HG03045 (cell line): ENCODE measurements at regions not wholly inside any gene's neighbourhood (a gene's known extent, or its start where the extent isn't known, plus 50 kb on each side); places are given as distances from the start of the nearest gene placed in this dataset.
"Not testable (repeated sequence)": the region's sequence is repeated elsewhere in the genome, so short reads cannot be mapped to it uniquely, and the experiment has no call there.

Experiments
- ATAC-seq: cut with Tn5 transposase; IDR thresholded peaks from one replicate; pipeline ENCODE4 v1.9.1; 2021; ENCODE audit warnings: mild to moderate bottlenecking, moderate library complexity; ENCODE audit not compliant: unreplicated experiment

DNA sequence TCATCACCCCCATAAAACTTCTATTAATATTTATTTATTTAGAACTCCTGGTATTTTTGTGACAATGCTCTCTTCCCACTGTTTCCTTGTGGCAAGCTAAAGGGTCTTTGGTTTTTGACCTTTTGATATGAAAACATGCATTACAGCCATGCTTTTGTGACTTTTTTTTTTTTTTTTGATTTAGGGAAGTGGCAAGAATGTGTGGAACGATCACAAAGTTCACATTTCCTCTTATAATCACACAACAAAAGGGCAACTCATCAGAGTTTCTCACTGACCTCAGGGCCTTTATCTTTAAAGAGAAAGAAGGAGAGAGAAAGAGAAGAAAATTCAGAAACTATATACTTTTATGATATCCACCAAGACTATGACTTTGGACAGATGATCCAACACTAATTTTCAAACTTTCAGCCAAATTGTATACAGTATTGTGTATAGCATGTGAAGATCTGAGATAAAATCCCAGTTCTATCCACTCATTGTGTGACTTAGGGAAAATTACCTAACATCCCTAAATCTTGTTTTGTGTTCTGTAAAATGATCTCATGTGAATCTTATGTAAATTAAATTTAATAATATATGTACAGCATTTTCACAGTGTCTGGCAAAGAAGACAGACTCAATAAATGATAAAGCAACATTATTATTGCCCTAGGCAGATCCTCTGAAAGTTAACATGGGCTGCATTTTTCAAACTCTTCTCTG is 106.8 kb upstream of the MARCKS start:
- ATAC-seq = no peak

GRCh38 chr6:113754291-113754690 is 102.9 kb upstream of the MARCKS start:
- no peak for ATAC-seq

DNA sequence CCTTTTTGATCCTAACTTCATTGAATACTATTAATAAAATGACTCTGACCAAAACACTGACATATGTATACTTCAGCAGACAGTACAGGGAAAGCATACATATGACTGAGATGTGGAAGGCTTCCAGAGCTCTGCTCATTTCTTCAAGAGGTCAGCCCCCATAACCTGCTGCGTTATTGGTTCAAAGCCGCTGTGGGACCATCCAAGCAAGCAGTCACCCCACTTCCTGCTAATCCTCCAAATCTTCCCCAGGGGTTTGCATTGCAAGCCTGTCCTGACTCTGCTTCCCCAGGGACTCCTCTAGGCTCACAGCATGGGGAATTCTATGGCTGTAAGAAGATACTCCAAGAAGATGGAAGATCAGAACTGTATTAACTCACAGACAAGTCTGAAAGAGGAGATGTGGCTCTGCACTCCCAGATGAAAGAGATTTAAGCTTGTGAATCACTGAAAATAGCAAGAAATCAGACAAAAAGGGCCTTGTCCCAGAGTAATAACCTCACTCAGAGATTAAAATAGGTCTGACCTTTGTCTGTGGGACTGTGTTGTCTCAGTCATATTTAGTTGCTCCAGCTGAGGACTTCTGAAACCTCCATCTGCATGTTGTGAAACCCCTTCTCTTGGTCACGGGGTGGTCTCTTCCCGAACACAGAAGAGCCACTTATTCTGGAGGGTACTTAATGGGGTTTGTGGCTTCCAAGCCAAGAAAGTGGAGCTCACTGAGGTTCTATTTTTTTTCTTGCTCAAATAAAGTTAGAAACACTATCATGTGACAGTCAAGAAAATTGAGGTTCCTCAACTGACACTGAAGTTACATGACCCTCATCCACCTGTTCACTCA is 101.5 kb upstream of the MARCKS start:
- peak; percentile 91 for ATAC-seq

DNA sequence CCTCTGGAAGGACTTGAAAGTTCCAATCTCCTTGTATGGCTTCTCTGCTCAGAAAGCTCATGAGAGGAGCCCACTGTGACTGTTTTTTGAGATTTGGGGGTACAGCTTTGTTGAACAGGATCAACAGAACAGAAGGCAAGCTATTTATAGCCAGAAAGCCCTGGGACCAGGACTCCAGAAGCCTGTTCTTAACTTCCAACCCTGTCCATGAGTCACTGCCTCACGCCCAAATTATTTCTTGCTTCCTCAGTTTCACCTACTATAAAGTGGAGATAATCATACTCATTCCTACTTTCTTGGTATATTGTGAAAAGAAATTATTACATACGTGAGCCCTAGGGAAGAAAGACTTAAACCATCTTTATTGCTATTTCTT is 100.9 kb upstream of the MARCKS start:
- ATAC-seq = no peak

- ATAC-seq = no peak
These were observed 98.9 kb upstream of the MARCKS start for GRCh38 chr6:113758214-113758613.

DNA sequence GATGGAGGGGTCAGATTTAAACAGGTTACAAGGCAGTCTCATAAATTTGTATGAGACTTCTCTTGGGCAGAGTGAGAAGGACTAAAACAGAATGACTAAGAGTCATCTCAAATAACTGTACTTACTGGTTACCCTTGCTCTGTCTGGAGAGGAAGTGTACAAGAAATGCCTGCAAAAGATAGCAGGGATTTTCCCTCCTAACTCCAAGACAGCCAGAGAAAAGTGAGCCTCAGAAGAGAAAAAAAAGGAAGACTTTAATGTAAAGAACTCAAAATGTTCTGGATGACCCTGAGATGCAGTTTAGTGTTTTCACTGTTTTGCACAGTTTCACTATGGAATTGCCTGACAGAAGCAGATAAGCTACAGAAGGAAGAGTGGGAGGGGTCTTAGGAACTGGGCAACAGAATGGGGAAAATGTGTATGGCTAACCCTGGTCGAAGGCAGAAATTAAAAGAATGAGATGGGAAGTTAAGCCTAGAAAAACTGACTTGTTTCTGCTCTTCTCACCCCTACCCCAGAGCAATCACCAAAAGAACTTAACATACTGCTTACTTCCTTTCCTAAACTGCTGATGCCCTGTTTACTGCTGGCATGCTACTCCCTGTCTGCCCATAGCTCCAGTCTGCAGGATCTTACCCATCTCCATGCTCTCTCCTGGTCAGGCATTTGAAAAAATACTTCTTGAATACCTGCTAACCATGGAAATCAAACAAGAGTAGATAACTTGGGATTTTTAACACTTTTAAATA is 98.1 kb upstream of the MARCKS start:
- no peak for ATAC-seq

DNA sequence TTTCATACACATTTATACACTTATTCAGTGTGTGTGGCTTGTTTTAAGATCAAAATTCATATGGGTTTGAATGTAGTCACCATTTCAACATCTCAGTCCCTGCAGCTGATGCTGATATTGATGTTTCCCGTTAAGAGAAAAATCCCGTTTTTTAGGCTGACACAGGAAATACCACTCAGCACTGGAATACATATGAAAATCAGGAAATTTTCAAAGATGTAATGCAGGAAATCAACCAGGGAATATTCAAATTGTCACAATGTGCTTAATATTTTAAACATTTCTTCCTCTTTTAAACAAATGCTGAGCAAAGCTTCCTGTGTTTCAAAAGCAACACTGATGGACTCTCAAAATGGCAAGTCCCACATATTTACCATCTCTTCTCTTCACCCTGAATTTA is 94.5 kb upstream of the MARCKS start:
- ATAC-seq = no peak

DNA sequence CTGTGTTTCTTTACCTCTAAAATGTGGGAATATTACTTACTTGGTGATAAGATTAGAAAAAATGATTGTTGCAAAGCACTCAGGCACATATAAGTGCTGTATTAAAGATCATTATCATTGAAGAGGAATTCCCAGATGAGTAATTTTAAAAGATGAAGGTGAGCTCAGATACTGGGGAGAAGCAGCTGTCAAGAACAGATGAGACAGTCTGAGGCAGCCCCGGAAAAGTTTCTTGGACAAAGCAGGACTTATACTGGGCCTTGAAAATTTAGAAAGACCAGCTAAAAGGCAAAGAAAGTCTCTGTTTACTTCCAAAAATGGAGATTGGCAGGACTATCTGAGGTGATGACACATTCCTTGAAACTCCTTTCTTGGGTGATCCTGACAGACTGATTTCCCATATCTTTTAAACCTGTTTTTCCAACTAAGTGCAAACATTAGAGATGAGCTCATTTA is 93.8 kb upstream of the MARCKS start:
- peak; percentile 39 for ATAC-seq

DNA sequence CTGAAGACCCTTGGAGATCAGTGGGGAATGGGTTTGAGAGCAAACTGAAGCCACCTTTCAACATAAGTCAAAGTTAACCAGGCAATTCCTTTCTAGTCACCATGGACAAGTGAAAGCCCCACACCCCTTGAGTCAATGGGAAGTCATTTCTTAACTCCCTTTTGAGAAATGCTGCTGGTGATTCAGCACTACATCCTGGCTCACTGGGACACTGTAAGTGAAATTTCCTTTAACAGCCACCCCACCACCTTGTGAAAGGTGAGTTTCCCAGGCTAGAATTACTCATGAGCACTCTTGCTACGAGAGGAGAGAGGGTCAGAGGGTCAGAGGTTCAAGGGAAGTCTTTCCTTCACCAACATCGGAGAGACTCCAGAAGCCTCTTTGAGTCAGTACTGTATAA is 93.3 kb upstream of the MARCKS start:
- ATAC-seq = peak; percentile 75

DNA sequence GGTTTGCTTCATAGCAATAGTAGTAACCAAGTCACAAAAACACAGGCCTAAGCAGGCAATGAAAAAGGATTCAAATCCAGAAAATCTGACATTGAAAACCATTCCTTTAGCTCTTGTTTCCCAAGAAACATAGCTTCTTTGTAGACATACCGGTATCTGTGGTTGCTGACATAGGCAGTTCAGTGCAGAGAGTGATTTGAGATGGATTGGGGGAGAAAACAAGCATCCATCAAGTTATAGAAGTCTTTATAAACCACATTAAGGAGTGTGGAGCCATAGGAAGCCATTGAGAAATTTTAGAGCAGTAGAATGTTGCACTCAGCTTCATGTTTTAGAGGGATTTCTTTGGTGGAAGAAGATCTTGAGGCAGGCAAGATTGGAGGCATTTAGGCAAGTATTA is 91.2 kb upstream of the MARCKS start:
- no peak for ATAC-seq

DNA sequence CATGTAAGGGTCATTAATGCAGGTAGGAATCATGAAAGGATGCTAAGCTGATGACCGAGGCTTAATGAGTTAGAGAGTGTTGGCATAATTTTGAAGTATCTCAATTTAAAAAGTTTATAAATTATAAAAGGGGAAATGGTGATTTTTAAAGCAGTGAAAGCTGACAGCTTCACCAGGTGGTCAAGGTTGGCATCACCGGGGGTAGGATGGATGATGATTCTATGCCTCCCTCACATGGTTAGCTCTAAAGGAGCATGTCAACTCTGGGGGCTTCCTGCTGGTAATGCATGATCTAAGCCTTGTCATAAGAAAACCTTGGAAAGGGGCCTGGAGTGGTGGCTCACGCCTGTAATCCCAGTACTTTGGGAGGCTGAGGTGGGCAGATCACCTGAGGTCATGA is 89.2 kb upstream of the MARCKS start:
- ATAC-seq = no peak

GRCh38 chr6:113772961-113773360 is 84.2 kb upstream of the MARCKS start:
- no peak for ATAC-seq

- no peak for ATAC-seq
These were observed 82.9 kb upstream of the MARCKS start for GRCh38 chr6:113774127-113774825.

DNA sequence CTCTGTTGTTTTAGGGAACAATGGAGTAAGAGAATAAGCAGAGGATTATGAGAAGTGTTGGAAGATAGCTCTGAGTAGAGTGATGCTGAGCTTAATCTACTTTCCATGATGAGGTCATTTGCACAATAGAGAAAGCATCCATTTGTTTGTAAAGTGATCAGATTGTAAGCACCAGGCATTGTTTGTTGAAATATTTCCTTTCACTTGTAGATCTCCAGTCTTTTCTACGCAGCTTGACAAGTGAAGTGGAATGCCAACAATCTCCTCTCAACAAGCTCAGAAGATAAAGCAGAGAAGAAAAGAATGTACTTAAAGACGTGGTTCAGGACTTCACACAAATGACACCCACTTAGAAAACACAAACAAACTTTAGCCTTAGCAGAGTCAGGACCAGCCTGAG is 80.1 kb upstream of the MARCKS start:
- no peak for ATAC-seq

DNA sequence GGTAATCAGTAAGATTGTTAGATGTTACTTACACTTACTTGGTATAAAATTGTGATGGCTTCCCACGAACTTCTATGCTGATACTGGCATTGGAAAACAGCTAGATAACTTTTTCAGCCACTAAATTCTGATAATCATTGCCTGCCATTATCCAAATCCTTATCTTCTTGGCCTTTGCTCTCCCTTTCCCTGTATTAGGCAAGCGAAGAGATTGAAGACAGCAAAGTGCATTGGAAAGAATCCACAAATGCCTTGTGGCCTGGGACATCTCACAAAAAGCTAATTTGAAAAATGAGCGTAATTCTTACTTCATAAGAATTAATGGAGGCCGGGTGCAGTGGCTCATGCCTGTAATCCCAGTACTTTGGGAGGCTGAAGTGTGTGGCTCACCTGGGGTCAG is 79.5 kb upstream of the MARCKS start:
- ATAC-seq = no peak

- ATAC-seq = no peak
These were observed 77.5 kb upstream of the MARCKS start for GRCh38 chr6:113779656-113780055.

GRCh38 chr6:113782636-113783035 is 74.5 kb upstream of the MARCKS start:
- ATAC-seq = no peak

DNA sequence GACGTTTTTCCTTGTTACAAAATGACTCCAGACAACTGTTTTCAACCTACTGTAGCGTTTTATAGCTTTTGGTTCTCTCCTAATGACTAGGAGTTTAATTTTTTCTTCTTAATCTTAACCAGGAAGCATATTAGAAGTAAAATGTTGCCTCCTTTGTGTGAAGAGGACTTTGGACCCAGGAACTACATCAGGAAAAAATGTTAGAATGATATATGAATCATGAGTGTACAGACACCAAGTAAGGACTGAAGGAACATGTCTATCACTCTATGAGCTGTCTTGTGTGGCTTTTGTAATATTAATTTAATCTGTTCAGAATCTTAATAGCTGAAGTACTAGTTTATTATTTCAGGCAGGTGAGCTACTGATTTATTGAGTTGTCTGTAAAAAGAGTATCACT is 71.0 kb upstream of the MARCKS start:
- ATAC-seq = no peak

DNA sequence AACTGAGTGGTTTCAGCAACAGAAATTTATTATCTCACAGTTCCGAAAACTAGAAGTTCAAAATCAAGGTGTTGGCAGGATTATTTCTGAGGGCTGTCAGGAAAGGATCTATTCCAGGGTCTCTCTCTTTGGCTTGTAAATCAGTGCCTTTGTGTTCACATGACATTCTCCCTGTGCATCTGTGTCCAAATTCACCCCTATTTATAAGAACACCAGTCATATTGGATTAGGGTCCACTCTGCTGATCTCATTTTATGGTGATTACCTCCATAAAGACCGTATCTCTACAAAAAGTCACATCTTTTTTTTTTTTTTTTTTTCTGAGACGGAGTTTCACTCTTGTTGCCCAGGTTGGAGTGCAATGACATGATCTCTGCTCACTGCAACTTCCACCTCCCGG is 68.6 kb upstream of the MARCKS start:
- no peak for ATAC-seq

DNA sequence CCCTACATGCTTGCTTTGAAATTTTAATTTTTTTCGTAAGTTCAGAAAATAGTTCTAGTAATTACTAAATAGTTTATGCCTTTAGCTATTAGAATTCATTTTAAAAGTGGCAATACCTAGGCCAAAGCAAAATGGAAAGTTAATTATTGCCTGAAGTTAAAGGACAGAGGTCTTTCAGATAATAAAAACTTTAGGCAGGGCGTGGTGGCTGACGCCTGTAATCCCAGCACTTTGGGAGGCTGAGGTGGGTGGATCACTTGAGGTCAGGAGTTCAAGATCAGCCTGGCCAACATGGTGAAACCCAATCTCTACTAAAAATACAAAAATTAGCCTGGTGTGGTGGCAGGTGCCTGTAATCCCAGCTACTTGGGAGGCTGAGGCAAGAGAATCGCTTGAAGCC is 65.9 kb upstream of the MARCKS start:
- not testable (repeated sequence) for ATAC-seq

DNA sequence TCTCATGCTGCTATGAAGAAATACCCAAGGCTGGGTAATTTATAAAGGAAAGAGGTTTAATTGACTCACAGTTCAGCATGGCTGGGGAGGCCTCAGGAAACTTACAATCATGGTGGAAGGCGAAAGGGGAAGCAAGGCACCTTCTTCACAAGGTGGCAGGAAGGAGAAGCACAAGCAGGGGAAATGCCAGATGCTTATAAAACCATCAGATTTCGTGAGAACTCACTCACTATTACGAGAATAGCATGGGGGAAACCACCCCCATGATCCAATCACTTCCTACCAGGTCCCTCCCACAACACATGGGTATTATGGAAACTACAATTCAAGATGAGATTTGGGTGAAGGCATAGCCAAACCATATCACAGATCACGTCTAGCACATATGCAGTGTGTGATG is 61.8 kb upstream of the MARCKS start:
- not testable (repeated sequence) for ATAC-seq
